ENCODE measurements at regions not wholly inside any gene's neighbourhood (a gene's known extent, or its start where the extent isn't known, plus 50 kb on each side); places are given as distances from the start of the nearest gene placed in this dataset.

GRCh38 chr1:57879700-57880099 is 455.8 kb upstream of the DAB1 start:
- no peaks in the 10 kb centered on the region for H3K9me3 Mint-ChIP-seq
- no peaks in the 10 kb centered on the region for H3K27me3 Mint-ChIP-seq (ENCODE audit: low read depth)
- no peak overlapping the region for H3K27ac Mint-ChIP-seq
- no peak overlapping the region for H3K4me3 Mint-ChIP-seq
- TF ChIP-seq, protein P1, sequence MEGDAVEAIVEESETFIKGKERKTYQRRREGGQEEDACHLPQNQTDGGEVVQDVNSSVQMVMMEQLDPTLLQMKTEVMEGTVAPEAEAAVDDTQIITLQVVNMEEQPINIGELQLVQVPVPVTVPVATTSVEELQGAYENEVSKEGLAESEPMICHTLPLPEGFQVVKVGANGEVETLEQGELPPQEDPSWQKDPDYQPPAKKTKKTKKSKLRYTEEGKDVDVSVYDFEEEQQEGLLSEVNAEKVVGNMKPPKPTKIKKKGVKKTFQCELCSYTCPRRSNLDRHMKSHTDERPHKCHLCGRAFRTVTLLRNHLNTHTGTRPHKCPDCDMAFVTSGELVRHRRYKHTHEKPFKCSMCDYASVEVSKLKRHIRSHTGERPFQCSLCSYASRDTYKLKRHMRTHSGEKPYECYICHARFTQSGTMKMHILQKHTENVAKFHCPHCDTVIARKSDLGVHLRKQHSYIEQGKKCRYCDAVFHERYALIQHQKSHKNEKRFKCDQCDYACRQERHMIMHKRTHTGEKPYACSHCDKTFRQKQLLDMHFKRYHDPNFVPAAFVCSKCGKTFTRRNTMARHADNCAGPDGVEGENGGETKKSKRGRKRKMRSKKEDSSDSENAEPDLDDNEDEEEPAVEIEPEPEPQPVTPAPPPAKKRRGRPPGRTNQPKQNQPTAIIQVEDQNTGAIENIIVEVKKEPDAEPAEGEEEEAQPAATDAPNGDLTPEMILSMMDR (IDR thresholded peaks at IDR 0.05; ENCODE audit: unreplicated experiment in 3 of 3), result no peak
- H3K36me3 Mint-ChIP-seq (ENCODE audit: low read depth), result no peaks in the 10 kb centered on the region
- no peaks in the 10 kb centered on the region for H3K4me1 Mint-ChIP-seq

- H3K27ac Mint-ChIP-seq, result no peak overlapping the region
- H3K9me3 Mint-ChIP-seq, result no peaks in the 10 kb centered on the region
- TF ChIP-seq, protein P1 (IDR thresholded peaks at IDR 0.05; ENCODE audit: unreplicated experiment in 3 of 3), result no peak
- H3K27me3 Mint-ChIP-seq (ENCODE audit: low read depth), result peaks cover 5% of the 10 kb centered on the region
- no peaks in the 10 kb centered on the region for H3K36me3 Mint-ChIP-seq (ENCODE audit: low read depth)
- H3K4me3 Mint-ChIP-seq, result no peak overlapping the region
- no peaks in the 10 kb centered on the region for H3K4me1 Mint-ChIP-seq
Measured at GRCh38 chr1:57874418-57874877, 450.6 kb upstream of the DAB1 start.

DNA sequence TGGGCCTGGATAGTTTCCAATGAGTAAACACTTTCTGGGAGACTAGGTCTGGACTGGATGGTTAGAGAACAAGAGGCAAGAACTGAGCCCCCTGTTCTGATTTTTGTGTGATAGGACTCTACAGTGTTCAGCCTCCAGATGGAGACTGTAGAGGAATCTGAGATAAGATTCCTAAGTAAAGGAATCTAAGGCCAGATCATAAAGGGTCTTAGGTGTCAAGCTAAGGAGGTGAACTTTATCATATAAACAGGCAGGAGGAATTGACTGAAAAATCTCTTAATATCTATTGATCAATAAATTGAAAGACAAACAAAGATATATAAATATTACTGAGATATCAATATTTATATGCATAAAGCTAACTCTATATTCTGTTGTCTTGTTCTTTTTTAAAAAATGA is 449.1 kb upstream of the DAB1 start:
- Mint-ChIP-seq H3K9me3 (no peaks in the 10 kb centered on the region), H3K4me3 (no peak overlapping the region), H3K4me1 (no peaks in the 10 kb centered on the region), H3K27me3 (ENCODE audit: low read depth) (peaks cover 5% of the 10 kb centered on the region), H3K27ac (no peak overlapping the region), H3K36me3 (ENCODE audit: low read depth) (no peaks in the 10 kb centered on the region)
- TF ChIP-seq, protein P1 (IDR thresholded peaks at IDR 0.05; ENCODE audit: unreplicated experiment in 3 of 3), result no peak

- H3K27ac Mint-ChIP-seq, result no peak overlapping the region
- no peaks in the 10 kb centered on the region for H3K36me3 Mint-ChIP-seq (ENCODE audit: low read depth)
- H3K27me3 Mint-ChIP-seq (ENCODE audit: low read depth), result peaks cover 5% of the 10 kb centered on the region
- H3K4me1 Mint-ChIP-seq, result peaks cover 5% of the 10 kb centered on the region
- TF ChIP-seq, protein P1 (IDR thresholded peaks at IDR 0.05; ENCODE audit: unreplicated experiment in 3 of 3), result no peak
- no peak overlapping the region for H3K4me3 Mint-ChIP-seq
- no peaks in the 10 kb centered on the region for H3K9me3 Mint-ChIP-seq
Measured at GRCh38 chr1:57868908-57869307, 445.0 kb upstream of the DAB1 start.

- Mint-ChIP-seq H3K9me3 (no peaks in the 10 kb centered on the region), H3K27ac (no peak overlapping the region), H3K4me1 (peaks cover 5% of the 10 kb centered on the region), H3K27me3 (ENCODE audit: low read depth) (peaks cover 5% of the 10 kb centered on the region), H3K4me3 (no peak overlapping the region), H3K36me3 (ENCODE audit: low read depth) (no peaks in the 10 kb centered on the region)
- TF ChIP-seq, protein P1 (IDR thresholded peaks at IDR 0.05; ENCODE audit: unreplicated experiment in 3 of 3), result no peak
Measured at GRCh38 chr1:57868239-57868638, 444.4 kb upstream of the DAB1 start.

GRCh38 chr1:57866998-57867397 is 443.1 kb upstream of the DAB1 start:
- Mint-ChIP-seq H3K9me3 (no peaks in the 10 kb centered on the region), H3K36me3 (ENCODE audit: low read depth) (no peaks in the 10 kb centered on the region), H3K4me3 (no peak overlapping the region), H3K27me3 (ENCODE audit: low read depth) (no peaks in the 10 kb centered on the region), H3K27ac (no peak overlapping the region), H3K4me1 (peaks cover 5% of the 10 kb centered on the region)
- TF ChIP-seq, protein P1 (IDR thresholded peaks at IDR 0.05; ENCODE audit: unreplicated experiment in 3 of 3), result no peak

Measured in nephron (organoid).